Peyer's patch (tissue), 4 donors: ENCODE measurements at regions not wholly inside any gene's neighbourhood (a gene's known extent, or its start where the extent isn't known, plus 50 kb on each side); places are given as distances from the start of the nearest gene placed in this dataset.

Source experiments
- DNase-seq, 3 donors: peaks; one replicate each; pipeline ENCODE4 v3.0.0-alpha.2; 2017 to 2019
- H3K27ac ChIP-seq, 4 donors: fragments of 200-600 bp; sonication (generic); one replicate each; pipeline ENCODE4 v1.5.1; 2016 to 2019
- H3K27me3 ChIP-seq, 2 donors: fragments of 200-600 bp; sonication (generic); one replicate each; pipeline ENCODE4 v1.5.1; 2019
- H3K36me3 ChIP-seq, 3 donors: fragments of 200-600 bp; sonication (generic); one replicate each; pipeline ENCODE4 v1.5.1; 2016 to 2019
- H3K4me1 ChIP-seq, 4 donors: fragments of 200-600 bp; sonication (generic); one replicate each; pipeline ENCODE4 v1.5.1; 2016 to 2019
- H3K4me3 ChIP-seq, 4 donors: fragments of 200-600 bp; sonication (generic); 1 replicate in 3 of 4; 2 replicates in 1 of 4; pipeline ENCODE4 v1.5.1; 2016 to 2019; ENCODE audit warnings: mild to moderate bottlenecking in 1 of 4
- H3K9me3 ChIP-seq, 4 donors: fragments of 200-600 bp; sonication (generic); one replicate each; pipeline ENCODE4 v1.5.1; 2016 to 2019; ENCODE audit warnings: mild to moderate bottlenecking in 1 of 4
- POLR2A ChIP-seq, 2 donors: fragments of 450-650 bp; IDR thresholded peaks; one replicate each; pipeline ENCODE4 v1.5.1; 2017; ENCODE audit warnings: antibody characterized with exemption in 2 of 2, mild to moderate bottlenecking in 2 of 2, moderate library complexity in 2 of 2
- TF ChIP-seq, protein P1 (sequence below), 6 experiments: fragments of 450-650 bp in 4 of 6; fragments of 200-600 bp in 2 of 6; sonication (generic) in 1 of 6; IDR thresholded peaks; one replicate each; pipeline ENCODE4 v1.5.1; 2017 to 2019; ENCODE audit warnings: antibody characterized with exemption in 6 of 6, mild to moderate bottlenecking in 3 of 6, moderate library complexity in 1 of 6

DNA sequence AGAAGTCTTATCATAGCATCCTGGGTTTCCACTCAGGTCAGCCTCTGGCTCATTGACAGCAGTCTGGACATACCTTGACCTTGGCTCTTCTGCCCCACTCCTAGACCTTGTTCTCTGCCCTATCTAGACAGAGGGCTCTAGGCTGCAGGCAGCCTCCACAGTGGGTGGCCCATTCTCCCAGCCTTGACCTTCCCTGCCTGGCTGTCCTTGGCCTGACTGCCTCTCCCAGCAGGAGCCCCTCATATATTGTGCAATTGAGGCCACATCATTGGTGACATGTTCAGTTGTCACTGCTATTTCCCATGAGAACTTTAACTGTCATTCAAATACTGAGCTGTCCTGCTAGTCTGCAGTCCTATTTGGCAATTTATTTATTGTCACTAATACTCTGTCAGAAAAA, 503.4 kb downstream of the PLXNA4 start:
- Histone ChIP-seq H3K4me1 (no peaks in the 10 kb centered on the region), H3K27me3 (no peaks in the 10 kb centered on the region), H3K9me3 (no peaks in the 10 kb centered on the region), H3K4me3 (no peak overlapping the region), H3K36me3 (no peaks in the 10 kb centered on the region), H3K27ac (no peak overlapping the region)
- TF ChIP-seq POLR2A (IDR thresholded peaks at IDR 0.05) = no peak
- TF ChIP-seq, protein P1, sequence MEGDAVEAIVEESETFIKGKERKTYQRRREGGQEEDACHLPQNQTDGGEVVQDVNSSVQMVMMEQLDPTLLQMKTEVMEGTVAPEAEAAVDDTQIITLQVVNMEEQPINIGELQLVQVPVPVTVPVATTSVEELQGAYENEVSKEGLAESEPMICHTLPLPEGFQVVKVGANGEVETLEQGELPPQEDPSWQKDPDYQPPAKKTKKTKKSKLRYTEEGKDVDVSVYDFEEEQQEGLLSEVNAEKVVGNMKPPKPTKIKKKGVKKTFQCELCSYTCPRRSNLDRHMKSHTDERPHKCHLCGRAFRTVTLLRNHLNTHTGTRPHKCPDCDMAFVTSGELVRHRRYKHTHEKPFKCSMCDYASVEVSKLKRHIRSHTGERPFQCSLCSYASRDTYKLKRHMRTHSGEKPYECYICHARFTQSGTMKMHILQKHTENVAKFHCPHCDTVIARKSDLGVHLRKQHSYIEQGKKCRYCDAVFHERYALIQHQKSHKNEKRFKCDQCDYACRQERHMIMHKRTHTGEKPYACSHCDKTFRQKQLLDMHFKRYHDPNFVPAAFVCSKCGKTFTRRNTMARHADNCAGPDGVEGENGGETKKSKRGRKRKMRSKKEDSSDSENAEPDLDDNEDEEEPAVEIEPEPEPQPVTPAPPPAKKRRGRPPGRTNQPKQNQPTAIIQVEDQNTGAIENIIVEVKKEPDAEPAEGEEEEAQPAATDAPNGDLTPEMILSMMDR (IDR thresholded peaks at IDR 0.05) = no peak
- DNase-seq = no peak

DNA sequence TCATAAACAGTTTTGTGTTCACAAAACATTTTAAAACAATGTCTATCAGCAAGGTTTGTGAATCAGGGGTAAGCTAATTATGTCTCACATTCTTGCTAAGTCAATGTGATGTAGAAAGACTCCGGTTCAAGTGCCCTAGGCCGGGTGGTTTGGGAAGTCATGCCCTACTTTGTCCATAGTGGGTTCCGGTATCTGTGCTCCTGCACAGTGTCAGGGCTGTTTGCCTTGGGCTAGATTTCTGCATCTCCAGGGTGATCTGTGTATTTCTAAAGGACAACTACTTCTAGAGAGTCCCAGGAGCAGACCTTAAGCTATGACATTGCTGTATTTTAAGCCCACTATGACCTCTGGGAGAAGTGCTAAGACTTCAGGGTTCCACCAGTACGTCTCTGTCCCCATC, 504.1 kb downstream of the PLXNA4 start:
- Histone ChIP-seq H3K4me1 (peaks cover 0 to 4% (median 0%) of the 10 kb centered on the region in 4 donors), H3K27me3 (no peaks in the 10 kb centered on the region)
- TF ChIP-seq, protein P1 (IDR thresholded peaks at IDR 0.05) = no peak
- no peak for TF ChIP-seq POLR2A (IDR thresholded peaks at IDR 0.05)

DNA sequence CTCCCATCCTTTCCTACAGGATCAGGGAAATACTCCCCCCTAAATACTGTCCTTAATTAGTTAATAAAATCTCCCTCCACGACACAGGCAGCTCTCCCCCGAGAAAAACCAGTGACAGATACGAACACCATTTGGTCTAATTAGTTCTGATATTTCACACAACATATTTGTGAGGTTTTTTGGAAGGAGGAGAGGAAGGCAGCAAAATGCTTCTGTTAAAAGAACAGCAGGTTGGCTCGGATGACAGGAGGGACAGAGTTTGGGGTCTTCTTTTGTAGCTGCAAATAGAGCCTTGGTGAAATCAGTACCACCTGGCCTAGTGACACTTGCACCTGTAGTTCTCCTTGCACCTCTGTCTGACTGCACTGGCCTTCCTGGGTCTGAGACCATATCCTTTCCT, 507.0 kb downstream of the PLXNA4 start:
- Histone ChIP-seq H3K9me3 (no peaks in the 10 kb centered on the region), H3K27me3 (no peaks in the 10 kb centered on the region), H3K27ac (no peak overlapping the region), H3K36me3 (no peaks in the 10 kb centered on the region), H3K4me3 (no peak overlapping the region), H3K4me1 (peaks cover 0 to 17% (median 0%) of the 10 kb centered on the region in 4 donors)
- TF ChIP-seq, protein P1 (IDR thresholded peaks at IDR 0.05) = no peak
- no peak for DNase-seq

More for the DNA sequence above, 504.1 kb downstream of the PLXNA4 start:
- H3K9me3 ChIP-seq = no peaks in the 10 kb centered on the region
- no peak for DNase-seq
- no peak overlapping the region for H3K4me3 ChIP-seq
- H3K27ac ChIP-seq = no peak overlapping the region
- no peaks in the 10 kb centered on the region for H3K36me3 ChIP-seq

- Histone ChIP-seq H3K27me3 (no peaks in the 10 kb centered on the region), H3K4me1 (peaks cover 0 to 17% (median 0%) of the 10 kb centered on the region in 4 donors), H3K36me3 (no peaks in the 10 kb centered on the region), H3K4me3 (no peak overlapping the region), H3K9me3 (no peaks in the 10 kb centered on the region), H3K27ac (peak overlapping the region in 2 of 4 donors; percentile 46 to 56)
- no peak for DNase-seq
- TF ChIP-seq, protein P1 (IDR thresholded peaks at IDR 0.05) = no peak
- TF ChIP-seq POLR2A (IDR thresholded peaks at IDR 0.05) = no peak
Measured at GRCh38 chr7:132066761-132067171, 509.5 kb downstream of the PLXNA4 start.

GRCh38 chr7:132065989-132066603, 509.7 kb upstream of the PODXL start:
- Histone ChIP-seq H3K27me3 (no peaks in the 10 kb centered on the region), H3K27ac (peak overlapping the region in 3 of 4 donors; percentile 39 to 56 (median 46)), H3K9me3 (no peaks in the 10 kb centered on the region), H3K4me3 (no peak overlapping the region), H3K4me1 (peaks cover 0 to 17% (median 0%) of the 10 kb centered on the region in 4 donors), H3K36me3 (no peaks in the 10 kb centered on the region)
- no peak for DNase-seq
- no peak for TF ChIP-seq POLR2A (IDR thresholded peaks at IDR 0.05)
- TF ChIP-seq, protein P1 (IDR thresholded peaks at IDR 0.05) = no peak
